Left lobe of liver (tissue), 2 donors: ENCODE measurements at regions not wholly inside any gene's neighbourhood (a gene's known extent, or its start where the extent isn't known, plus 50 kb on each side); places are given as distances from the start of the nearest gene placed in this dataset.
A peak's percentile ranks its signal among the peaks of the same experiment; 100 is the strongest.

Source experiments
- ATAC-seq: fragments of 200-7000 bp; cut with Tn5 transposase; one replicate; pipeline ENCODE4 v1.9.1; 2020; ENCODE audit warnings: mild to moderate bottlenecking, moderate library complexity
- DNase-seq: peaks from one replicate; pipeline ENCODE4 v3.0.0-alpha.2; 2020; ENCODE audit warnings: low spot score
- donor health status: DM: no; HTN: no; CAD: no; lungs with moderate emphysema.
- donor health status: DM: no; HTN: yes; CAD: no.

DNA sequence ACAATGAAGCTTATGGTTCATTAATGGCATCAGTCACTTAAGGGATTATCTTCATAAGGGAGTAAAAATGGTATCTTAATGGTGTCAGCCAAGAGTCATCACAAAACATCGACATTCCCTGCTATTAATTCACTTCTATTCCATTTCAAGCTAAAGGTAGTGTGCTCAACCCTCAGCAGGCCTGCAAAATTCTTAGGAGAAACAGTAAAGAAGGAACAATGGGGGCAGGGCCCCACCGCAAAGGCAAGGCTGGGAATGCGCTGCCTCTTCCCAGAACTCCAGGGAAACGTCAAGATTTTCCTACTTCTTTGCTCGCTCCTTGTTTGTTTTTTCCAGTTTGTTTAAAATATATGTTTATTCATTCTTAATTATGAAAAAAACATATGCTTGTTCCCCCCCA, 187.3 kb upstream of the TSC22D2 start:
- no peak for DNase-seq
- no peak for ATAC-seq

DNA sequence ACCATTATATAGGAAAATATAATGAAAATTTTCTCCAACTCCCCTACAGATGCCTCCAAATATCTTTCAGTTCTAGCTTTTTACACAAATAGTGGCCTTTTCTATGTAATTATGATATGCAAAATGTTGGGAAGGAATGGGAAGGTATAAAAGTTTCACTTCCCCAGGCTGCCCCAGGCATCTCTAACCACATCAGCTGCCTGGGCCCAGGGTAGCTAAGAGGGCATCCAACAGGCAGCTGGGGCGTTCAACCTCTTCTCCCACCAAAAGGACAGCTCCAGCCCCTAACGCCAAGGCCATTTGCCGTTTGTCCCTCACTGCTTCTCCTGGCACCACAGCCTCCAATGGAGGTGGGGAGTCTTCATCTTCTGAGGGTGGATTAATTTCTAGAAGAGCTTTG, 188.1 kb upstream of the TSC22D2 start:
- DNase-seq (no peak), ATAC-seq (no peak)

DNA sequence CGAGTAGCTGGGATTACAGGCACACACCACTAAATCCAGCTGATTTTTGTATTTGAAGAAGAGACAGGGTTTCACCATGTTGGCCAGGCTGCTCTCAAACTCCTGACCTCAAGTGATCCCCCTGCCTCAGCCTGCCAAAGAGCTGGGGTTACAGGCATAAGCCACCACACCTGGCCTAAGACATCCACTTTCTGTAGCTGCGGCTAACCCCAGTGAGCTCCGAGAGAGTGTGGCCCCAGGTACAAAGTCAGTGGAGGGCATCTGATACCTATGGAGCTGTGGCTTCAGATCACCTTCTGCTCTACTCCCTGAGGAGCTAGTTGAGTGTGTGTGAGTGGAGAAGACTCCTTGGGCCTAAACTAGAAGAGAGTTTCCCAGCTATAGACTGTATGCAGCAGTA, 189.3 kb upstream of the TSC22D2 start:
- no peak for ATAC-seq
- no peak for DNase-seq

DNA sequence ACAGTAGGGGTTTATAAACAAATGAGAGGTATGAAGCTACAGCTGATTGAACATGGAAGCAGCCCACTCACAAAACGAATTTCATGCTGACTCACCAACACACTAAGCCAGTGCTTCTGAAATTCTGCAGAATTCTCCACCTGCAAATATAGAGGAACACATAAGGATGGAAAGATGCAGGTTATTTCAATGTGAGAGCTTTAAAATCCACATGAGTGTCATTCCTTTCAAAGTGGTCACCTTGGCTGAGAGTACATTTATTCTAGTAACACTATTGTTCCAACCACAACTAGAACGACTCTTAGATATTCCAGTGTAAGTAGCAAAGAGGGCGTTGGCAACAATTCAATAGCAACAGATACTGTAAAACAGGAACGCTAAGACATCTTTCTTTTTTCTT, 189.9 kb upstream of the TSC22D2 start:
- DNase-seq, result no peak
- ATAC-seq, result no peak

DNA sequence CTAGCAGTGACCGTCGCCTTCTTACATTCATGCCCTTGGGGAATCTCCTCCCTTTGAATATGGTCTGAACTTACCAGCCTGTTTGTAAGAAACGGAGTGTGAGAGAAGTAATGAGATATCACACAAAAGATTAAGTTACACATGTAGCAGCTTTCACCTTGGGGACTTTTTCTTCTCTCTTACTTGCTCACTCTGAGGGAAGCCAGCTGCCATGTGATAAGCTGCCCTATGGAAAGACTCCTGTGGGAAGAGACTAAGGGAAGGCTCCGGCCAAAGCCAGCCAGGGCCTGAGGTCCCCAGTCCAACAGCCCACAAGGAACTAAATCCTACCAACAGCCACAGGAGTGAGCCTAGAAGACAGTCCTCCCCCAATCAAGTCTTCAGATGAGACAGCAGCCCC, 190.4 kb upstream of the TSC22D2 start:
- ATAC-seq (no peak), DNase-seq (no peak)

DNA sequence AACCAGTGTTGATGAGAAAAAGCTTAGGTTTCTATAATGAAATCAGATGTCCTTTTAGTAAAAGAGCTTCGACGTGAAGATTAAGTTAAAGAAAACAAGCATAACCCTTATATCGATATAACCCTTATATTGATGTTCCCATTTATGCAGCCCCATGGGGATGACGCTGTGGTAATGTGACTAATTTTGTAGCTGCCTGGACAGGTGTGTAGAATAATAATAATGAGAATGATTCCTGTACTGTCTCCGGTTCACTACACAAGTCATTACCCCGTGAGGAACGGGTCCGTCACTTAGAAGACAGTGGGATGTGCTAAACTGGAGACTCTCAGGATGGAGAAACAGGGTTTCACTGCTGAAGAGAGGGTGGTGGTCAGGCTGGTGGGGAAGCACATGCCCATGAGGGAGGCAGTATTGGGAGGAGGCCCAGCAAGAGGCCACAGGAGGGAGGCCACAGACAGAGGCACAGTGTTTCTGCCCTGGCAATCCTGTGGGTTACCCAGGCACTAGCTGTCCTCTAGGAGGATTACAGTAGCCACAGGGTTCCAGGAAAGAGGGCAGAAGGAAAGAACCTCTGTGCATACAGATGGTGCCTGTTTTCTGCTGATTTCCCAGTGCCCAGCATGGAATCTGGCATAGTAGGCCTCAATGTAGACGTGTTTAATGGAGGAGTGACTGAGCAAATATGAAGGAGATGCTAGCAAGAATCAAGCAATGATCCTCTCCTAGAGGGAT, 191.1 kb upstream of the TSC22D2 start:
- no peak for DNase-seq
- no peak for ATAC-seq

DNA sequence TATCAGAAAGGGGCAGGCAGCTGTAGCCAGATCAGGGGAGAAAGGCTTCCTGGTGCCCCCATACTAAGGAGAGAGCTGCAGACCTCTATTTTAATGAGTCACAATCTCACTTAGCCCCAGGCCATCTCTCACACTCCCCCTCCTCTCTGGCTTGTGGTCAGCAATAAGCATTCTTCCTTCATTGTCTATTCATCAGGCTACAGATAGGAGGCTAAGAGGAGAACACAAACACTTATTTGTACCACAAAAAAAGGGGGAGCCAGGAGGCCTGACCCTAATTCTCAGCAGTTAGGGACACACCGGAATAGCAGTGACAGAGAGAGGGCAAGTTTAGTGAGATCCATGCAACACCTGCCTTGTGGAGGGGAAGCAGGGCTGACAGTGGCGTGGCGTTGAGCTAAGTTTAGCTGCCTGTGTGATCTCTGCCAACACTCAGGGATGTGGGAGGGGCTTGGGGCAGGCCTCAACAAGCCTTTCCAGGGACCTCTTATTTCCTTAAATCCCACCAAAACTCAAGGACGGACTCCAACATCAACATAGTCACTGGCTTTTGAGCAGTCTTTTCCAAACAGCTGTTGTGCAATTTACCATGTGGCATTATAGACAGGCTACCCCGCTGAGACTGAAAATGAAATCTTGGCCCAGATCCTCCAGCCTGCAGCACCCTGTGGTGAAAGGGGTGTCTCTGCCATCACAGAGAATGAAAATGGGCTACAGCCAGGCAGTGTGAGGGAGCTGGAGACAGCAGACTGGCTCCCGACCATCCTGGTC, 191.9 kb upstream of the TSC22D2 start:
- no peak for ATAC-seq
- DNase-seq, result no peak

DNA sequence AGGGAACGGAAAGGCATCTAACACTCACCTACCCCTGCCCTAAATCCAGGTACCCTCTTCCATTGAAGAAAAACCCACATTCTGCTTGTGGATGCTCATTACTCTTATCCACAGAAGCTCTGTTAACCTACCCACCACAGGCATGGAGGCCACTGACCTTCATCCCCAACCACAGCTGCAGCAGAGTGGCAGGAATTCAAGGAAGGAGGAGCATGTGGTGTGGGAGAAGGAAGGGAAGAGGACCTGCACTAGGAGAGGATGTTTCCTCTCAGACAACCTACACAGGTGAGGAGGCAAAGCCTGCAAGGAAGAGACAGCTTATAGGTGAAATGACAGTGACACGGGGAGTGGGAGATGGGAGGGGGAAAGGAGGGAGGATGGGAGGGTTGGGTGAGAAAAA, 192.5 kb upstream of the TSC22D2 start:
- no peak for DNase-seq
- ATAC-seq, result no peak

DNA sequence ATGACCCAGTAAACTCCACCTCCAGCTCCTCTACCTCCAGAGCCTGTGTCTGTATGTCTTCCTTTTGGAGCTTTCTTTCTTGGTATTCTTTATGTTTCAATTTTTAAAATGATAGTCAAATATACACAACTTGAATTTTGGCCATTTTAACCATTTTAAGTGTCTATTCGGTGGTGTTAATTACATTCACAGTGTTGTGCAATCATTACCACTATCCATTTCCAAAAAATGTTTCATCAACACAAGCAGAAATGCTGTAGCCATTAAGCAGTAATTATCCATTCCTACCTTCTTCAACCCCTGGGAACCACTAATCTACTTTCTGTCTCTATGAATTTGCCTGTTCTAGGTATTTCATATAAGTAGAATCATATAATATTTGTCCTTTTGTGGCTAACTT, 194.5 kb upstream of the TSC22D2 start:
- ATAC-seq (no peak), DNase-seq (no peak)

DNA sequence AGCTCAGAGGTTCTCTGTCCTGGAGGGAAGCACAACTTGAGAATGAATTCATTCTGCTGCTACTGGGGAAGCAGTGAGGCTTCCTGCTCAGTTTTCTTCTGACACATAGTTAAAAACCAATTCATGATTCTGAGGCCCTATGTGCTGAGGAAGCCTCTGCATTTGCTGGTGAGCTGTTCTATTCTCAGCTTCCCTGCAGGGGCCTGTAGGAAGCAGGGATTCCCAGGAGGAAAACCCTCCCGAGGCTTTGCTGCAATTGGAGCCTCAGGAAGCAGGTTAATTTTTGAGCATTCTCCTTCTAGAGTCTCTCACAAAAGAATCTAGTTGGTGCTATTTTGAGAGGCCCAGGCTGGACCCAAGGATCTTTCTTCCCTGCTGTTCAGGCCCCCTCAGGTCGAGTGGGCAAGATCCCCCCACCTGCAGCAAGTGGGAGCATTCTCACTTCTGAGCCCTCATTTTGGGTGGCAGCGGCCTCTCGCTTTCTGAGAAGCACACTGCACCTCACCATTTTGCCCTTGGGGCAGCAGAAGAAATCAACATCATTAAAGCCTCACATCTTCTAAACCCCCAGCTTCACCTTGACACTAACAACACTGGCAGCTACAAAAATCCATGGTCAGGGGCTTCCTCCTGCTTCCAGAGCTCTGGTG, 197.5 kb upstream of the TSC22D2 start:
- ATAC-seq, result no peak

DNA sequence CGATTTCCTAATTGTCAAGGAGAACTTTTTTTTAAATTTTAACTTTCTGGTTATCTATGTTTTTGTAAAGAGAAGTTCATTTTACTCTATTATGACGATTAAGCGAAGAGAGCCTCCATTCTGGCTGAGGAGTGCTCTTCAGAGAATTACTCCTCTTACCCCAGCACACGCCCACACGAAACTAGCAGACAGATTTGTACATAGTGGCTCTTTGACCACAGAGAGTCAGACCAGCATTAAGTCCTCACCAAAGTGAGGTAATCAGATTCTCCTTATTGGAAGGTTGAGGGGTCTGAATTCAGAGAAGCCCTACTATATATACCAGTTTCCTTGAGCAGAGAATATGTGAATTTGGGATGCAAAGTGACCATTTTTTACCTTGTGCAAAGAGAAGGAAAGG, 204.8 kb upstream of the TSC22D2 start:
- no peak for ATAC-seq

More for the DNA sequence above, 197.5 kb upstream of the TSC22D2 start:
- DNase-seq, result no peak

DNA sequence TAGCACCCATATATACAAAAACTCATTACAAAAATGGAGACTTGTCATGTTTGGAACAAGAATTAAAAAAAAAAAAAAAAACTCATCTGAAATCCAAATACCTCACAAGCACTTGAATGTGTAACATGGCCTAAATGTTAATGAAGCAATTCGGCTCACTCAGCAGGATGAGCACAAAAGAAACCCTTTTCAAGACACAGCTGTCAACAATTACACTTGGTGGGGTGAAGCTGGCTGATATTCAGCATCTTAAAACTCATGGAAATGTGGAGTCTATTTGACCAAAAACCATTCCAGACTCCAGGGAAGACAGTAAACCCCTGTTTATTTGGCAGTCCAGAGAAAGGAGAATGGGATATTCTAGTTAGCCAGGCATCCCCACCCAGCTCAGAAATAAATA, 205.4 kb upstream of the TSC22D2 start:
- DNase-seq (no peak), ATAC-seq (no peak)

More for the DNA sequence above, 204.8 kb upstream of the TSC22D2 start:
- DNase-seq, result no peak

DNA sequence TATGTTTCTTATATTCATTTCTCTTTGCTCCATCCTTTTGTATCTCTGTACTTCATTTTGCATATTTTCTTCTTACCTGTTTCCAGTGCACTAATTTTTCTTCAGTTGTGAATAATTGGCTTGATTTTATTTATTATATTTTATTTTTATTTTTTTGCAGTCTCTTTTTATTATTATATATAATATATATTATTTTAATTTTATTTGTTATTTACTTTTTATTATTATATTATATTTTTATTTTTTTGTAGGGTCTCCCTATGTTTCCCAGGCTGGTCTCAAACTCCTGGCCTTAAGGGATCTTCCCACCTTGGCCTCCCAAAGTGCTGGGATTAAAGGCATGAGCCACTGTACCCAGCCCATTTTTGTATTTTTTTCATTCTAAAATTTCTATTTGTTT, 213.1 kb upstream of the TSC22D2 start:
- ATAC-seq, result no peak
- no peak for DNase-seq

DNA sequence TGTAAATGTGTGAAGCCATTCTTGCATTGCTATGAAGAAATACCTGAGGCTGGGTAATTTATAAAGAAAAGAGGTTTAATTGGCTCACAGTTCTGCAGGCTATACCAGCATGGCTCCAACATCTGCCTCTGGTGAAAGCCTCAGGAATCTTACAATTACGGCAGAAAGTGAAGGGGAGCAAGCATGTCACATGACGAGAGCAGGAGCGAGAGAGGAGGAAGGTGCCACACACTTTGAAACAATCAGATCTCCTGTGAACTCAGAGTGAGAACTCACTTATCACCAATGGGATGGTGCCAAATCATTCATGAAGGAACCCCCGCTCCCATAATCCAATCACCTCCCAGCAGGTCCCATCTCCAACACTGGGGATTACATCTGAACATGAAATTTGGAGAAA, 213.6 kb upstream of the TSC22D2 start:
- ATAC-seq (no peak), DNase-seq (no peak)

DNA sequence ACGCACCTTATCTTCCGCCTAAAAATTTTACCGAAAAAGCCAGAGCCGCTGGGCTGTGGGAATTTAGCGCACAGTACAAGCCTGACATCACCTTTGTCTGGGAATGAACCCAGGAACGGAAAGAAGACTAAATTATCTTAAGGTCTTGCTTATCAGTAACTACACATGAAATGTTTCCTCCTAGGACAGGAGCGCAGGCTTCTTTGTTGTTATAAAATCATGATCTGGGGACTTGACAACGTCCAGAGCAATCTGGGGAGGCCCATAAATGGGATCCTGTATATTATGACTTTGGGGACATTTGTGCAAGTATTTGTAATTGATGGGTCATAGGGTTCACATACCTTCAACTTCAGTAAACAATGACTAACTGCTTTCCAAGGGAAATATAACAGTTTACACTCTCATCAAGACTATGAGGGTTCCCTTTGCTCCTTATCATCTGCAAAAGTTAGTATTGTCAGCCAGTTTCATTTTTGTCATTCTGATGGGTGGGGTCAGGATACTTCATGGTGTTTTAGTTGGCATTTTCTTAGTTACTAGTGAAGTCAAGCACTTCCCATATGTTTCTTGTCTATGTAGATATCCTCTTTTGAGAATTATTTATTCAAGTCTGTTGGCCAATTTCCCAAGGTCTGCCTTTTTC, 213.9 kb upstream of the PFN2 start:
- ATAC-seq (no peak), DNase-seq (no peak)

DNA sequence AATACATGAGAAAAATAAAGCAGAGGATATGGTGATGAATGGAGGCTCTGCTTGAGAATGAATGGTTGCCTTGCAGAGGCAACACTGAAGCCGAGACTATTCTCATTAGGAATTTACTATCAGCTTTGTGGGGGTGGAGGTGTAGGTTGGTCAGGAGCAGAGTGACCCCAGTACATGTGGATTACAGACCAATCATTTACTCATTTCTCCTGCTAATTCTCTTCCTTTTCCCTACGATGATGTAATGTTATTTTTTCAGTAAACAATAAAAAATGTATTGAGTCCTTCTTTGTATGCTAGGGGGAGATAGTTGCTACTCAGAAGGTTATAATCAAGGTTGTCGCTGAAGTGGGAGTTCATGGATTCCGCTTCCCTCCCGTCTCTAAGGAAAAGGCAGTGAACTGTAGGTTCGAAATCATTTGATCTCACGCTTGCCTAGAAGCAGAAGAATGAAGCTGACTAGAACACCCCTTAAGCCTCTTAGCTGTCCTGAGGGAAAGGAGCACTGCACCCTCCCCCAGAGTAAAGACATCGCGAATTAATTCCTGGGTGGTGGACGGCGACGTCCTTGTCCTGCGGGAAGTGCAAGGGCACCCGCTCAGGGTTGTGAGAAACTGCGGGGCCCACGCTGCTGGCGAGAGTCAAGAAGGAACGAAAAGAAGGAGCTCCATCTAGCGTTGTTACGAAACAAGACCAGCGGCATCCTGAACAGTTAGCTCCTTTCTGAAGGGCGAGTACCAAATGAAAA, 213.2 kb upstream of the PFN2 start:
- peak; percentile 60 for DNase-seq
- ATAC-seq, result peak; percentile 93

DNA sequence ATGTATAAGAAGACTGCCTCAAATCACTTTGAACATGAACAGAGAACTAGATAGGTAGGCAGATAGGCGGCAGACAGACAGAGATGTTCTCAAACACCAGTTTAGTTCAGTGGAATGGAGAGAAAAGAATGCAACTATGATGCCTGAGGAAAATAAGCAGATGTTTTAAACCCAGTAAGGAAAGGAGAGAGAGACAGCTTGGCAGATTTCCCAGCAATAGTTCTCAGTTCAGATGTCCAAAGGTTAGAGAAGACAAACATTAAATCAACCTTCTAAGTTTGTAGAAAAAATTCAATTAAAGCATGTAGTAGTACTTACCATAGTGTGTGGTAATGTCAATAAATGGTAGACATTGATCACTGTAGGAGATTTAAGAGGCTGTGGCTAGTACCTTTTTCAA, 209.6 kb upstream of the PFN2 start:
- ATAC-seq (peak; percentile 76), DNase-seq (no peak)

DNA sequence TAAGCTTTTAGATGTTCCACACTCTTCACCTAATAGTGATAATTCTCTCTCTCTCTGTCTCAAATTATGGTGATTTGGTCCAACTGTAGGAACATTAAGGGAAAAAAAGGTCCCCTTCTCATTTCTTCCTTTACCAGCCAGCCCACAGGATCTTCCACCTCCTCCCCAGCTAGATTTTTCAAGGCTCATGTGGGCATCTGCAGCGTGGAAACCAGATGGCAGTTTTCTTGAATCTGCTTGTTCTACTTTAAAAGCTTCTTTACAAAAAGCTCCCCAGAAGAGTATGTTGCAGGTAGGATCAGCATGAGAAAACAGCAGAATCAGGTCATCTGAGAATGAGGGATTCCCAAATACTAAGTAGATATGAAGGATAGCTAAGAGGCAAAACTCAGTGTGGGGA, 208.6 kb upstream of the PFN2 start:
- no peak for DNase-seq
- no peak for ATAC-seq

DNA sequence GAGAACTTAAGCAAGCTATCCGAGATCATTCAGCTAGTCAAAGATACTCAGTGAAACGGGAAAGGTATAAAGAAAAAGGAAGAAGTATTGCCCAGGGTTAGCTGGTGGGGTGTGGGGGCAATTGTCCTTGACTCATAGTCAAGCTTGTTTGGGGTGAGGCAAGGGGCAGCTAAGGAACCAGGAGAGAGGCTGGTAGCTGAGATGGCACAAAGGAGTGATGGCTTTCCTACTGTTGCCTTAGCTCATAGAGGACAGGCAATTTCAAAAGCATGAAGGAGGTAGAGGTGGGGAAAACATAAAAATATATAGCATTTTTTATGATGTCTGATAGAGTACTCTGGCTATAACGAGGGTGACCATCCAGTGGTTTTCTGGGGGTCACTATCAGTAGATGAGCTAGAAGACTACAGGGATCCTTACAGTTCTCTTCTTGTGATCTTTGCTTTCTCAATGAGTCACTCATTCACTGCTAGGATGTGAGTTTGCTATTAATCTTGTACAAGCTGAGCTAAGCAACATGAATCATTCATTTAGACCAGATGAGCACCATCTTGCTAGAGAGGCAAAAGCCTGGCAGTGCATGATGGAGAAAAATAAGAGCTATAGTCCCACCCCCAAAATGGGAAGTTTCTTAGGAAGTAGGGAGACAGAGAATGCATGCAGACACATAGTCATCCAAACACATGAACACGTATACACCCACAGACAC, 207.1 kb upstream of the PFN2 start:
- no peak for ATAC-seq
- no peak for DNase-seq

DNA sequence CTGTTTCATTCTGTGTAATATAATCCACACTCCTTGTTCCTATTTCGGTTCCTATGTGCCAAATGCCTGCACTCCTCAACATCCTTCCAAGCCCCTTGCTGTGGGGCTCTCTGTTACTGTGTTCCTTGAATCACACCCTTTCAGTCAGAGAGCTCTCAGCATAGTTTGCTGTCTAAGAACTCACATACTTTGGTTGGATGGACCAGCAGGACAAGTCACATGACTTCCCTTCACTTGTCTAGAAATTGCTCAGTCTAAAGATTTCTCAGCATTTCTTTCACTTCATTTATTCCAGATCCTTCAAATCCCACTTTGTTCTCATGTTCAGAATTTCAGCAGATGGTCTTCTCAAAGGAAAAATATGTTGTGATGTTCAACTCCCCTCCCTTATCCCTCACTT, 203.5 kb upstream of the PFN2 start:
- DNase-seq (no peak), ATAC-seq (no peak)
